ENCODE measurements at regions not wholly inside any gene's neighbourhood (a gene's known extent, or its start where the extent isn't known, plus 50 kb on each side); places are given as distances from the start of the nearest gene placed in this dataset.

DNA sequence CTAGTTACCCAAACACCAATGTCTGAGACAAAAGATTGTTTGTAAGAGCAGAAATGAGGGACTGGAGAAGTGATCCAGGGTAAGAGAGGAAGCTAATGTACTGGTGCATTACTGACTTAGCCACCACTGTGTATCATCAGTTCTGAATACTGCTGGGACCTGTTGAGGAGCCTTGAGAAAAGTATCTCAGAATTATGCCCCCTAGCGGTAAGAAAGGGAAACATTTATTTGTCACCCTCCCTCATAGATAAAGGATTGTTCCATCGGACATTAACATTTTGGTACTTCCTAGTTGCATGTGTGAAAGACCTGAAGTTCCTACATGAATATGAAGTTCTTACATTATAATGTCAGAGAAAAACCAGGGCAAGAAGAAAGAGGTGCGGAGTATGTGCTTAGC, 612.5 kb downstream of the FSCB start:
- no peak overlapping the region for H3K4me3 ChIP-seq (ENCODE audit: low read length)
- no peaks in the 10 kb centered on the region for H3K4me1 ChIP-seq (ENCODE audit: insufficient read depth, low read length)
- H3K27me3 ChIP-seq (ENCODE audit: insufficient read depth, low read length): no peaks in the 10 kb centered on the region
- no peak overlapping the region for H2AFZ ChIP-seq (ENCODE audit: low read depth, low read length)
- no peaks in the 10 kb centered on the region for H3K36me3 ChIP-seq (ENCODE audit: insufficient read depth, low read length)
- no peaks in the 10 kb centered on the region for H3K9me3 ChIP-seq (ENCODE audit: low read length)

GRCh38 chr14:43887523-43887922, 619.6 kb downstream of the FSCB start:
- Histone ChIP-seq H3K4me3 (ENCODE audit: low read length) (no peak overlapping the region), H3K9me3 (ENCODE audit: low read length) (no peaks in the 10 kb centered on the region), H2AFZ (ENCODE audit: low read depth, low read length) (no peak overlapping the region), H3K36me3 (ENCODE audit: insufficient read depth, low read length) (no peaks in the 10 kb centered on the region), H3K27me3 (ENCODE audit: insufficient read depth, low read length) (no peaks in the 10 kb centered on the region), H3K4me1 (ENCODE audit: insufficient read depth, low read length) (no peaks in the 10 kb centered on the region)

DNA sequence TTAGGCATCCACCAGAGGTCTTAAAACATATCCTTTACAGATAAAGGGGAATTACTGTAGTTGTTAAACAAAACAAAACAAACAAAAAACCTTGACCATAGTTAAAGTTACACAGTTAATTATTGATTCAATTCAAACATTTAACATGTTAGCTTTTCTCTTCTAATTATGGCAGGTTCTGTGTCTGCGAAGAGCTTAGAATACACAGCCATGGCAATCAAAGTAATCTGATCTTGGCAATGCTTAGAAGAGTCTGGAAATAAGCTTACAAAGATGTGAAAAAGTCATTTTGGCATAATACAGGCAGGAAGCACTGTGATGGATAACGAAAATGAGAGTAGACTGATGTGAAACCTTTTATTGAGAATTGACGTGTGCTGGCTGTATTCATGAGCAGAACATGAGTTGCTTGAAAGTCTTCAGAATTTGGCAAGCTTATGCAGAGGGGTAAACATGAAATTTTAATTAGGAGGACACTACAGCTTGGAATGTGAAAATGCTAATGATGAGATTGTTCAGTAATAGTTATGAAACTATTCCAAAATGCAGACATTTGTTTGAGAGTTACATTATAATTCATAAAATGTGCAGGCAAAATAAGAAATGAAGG, 629.6 kb downstream of the FSCB start:
- no peaks in the 10 kb centered on the region for H3K4me1 ChIP-seq (ENCODE audit: insufficient read depth, low read length)
- no peaks in the 10 kb centered on the region for H3K9me3 ChIP-seq (ENCODE audit: low read length)
- H3K4me3 ChIP-seq (ENCODE audit: low read length): no peak overlapping the region
- no peak overlapping the region for H2AFZ ChIP-seq (ENCODE audit: low read depth, low read length)
- no peaks in the 10 kb centered on the region for H3K36me3 ChIP-seq (ENCODE audit: insufficient read depth, low read length)
- no peaks in the 10 kb centered on the region for H3K27me3 ChIP-seq (ENCODE audit: insufficient read depth, low read length)

- no peaks in the 10 kb centered on the region for H3K4me1 ChIP-seq (ENCODE audit: insufficient read depth, low read length)
- no peaks in the 10 kb centered on the region for H3K36me3 ChIP-seq (ENCODE audit: insufficient read depth, low read length)
Observed at GRCh38 chr14:43872752-43873655, 634.1 kb downstream of the FSCB start.

GRCh38 chr14:43872222-43872621, 634.9 kb downstream of the FSCB start:
- Histone ChIP-seq H3K27me3 (ENCODE audit: insufficient read depth, low read length) (no peaks in the 10 kb centered on the region), H2AFZ (ENCODE audit: low read depth, low read length) (no peak overlapping the region), H3K9me3 (ENCODE audit: low read length) (no peaks in the 10 kb centered on the region), H3K4me3 (ENCODE audit: low read length) (no peak overlapping the region), H3K36me3 (ENCODE audit: insufficient read depth, low read length) (no peaks in the 10 kb centered on the region), H3K4me1 (ENCODE audit: insufficient read depth, low read length) (no peaks in the 10 kb centered on the region)

More at GRCh38 chr14:43872752-43873655, 634.1 kb downstream of the FSCB start:
- H3K27me3 ChIP-seq (ENCODE audit: insufficient read depth, low read length): no peaks in the 10 kb centered on the region
- H3K4me3 ChIP-seq (ENCODE audit: low read length): no peak overlapping the region
- H3K9me3 ChIP-seq (ENCODE audit: low read length): no peaks in the 10 kb centered on the region
- H2AFZ ChIP-seq (ENCODE audit: low read depth, low read length): no peak overlapping the region

- no peak overlapping the region for H3K4me3 ChIP-seq (ENCODE audit: low read length)
- H3K36me3 ChIP-seq (ENCODE audit: insufficient read depth, low read length): no peaks in the 10 kb centered on the region
- H3K4me1 ChIP-seq (ENCODE audit: insufficient read depth, low read length): no peaks in the 10 kb centered on the region
- H2AFZ ChIP-seq (ENCODE audit: low read depth, low read length): no peak overlapping the region
- no peaks in the 10 kb centered on the region for H3K9me3 ChIP-seq (ENCODE audit: low read length)
- H3K27me3 ChIP-seq (ENCODE audit: insufficient read depth, low read length): no peaks in the 10 kb centered on the region
Observed at GRCh38 chr14:43858981-43859380, 648.1 kb downstream of the FSCB start.

DNA sequence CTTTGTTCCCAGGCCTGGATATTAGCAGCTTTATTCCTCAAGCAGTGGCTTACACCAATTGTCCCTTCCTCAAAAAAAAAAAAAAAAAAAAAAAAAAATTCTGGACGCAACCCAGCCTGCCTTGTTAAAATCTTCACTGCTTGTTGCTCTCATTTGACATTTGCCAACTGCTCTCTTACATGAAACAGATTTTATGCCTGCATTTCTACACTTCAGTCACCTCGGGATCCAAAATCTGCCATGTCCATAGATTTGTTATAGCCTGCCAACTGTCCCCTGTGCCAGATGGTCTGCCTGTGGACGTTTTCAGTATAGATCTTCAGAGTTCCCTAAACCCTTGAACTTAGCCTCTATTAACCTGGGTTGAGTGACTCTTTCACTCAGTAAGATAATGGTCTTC, 651.5 kb downstream of the FSCB start:
- no peaks in the 10 kb centered on the region for H3K9me3 ChIP-seq (ENCODE audit: low read length)
- H3K4me1 ChIP-seq (ENCODE audit: insufficient read depth, low read length): no peaks in the 10 kb centered on the region
- H2AFZ ChIP-seq (ENCODE audit: low read depth, low read length): no peak overlapping the region
- no peaks in the 10 kb centered on the region for H3K36me3 ChIP-seq (ENCODE audit: insufficient read depth, low read length)
- no peaks in the 10 kb centered on the region for H3K27me3 ChIP-seq (ENCODE audit: insufficient read depth, low read length)
- H3K4me3 ChIP-seq (ENCODE audit: low read length): no peak overlapping the region

- Histone ChIP-seq H3K9me3 (ENCODE audit: low read length) (no peaks in the 10 kb centered on the region), H3K27me3 (ENCODE audit: insufficient read depth, low read length) (no peaks in the 10 kb centered on the region), H3K4me1 (ENCODE audit: insufficient read depth, low read length) (no peaks in the 10 kb centered on the region), H2AFZ (ENCODE audit: low read depth, low read length) (no peak overlapping the region), H3K36me3 (ENCODE audit: insufficient read depth, low read length) (no peaks in the 10 kb centered on the region), H3K4me3 (ENCODE audit: low read length) (no peak overlapping the region)
Observed at GRCh38 chr14:43853541-43853940, 653.5 kb downstream of the FSCB start.

GRCh38 chr14:43803076-43803689, 703.9 kb downstream of the FSCB start:
- no peaks in the 10 kb centered on the region for H3K27me3 ChIP-seq (ENCODE audit: insufficient read depth, low read length)
- H2AFZ ChIP-seq (ENCODE audit: low read depth, low read length): no peak overlapping the region
- no peaks in the 10 kb centered on the region for H3K9me3 ChIP-seq (ENCODE audit: low read length)
- no peak overlapping the region for H3K4me3 ChIP-seq (ENCODE audit: low read length)
- H3K4me1 ChIP-seq (ENCODE audit: insufficient read depth, low read length): no peaks in the 10 kb centered on the region
- H3K36me3 ChIP-seq (ENCODE audit: insufficient read depth, low read length): no peaks in the 10 kb centered on the region

DNA sequence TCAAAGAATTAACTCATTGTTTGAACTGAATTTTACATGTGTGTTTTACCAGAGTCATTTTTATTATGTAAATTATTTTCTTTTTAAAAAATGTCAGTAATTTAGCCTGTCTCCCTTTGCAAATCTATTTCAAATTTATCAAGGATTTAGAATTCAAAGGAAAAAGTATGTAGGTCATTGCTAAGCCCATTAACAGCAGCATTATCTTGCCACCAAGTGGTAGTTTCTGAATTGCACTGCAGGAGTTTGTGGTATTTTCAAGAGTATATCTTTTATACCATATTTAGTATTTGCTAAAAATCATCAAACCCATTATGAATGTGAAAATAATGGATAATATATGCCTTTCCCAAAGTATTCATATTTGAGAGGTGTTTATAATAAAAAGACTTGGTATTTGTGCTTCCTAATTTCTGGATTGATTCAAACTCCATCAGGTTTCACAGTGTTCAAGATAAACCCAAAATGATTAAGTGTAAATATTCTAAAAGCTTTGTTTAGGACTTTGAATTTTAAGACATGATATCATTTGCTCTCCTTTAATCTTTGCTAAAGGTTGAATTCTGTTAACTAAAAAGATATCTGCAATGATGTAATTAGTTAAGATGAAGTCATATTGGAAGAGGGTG, 711.4 kb downstream of the FSCB start:
- H3K4me1 ChIP-seq (ENCODE audit: insufficient read depth, low read length): no peaks in the 10 kb centered on the region
- H3K27me3 ChIP-seq (ENCODE audit: insufficient read depth, low read length): no peaks in the 10 kb centered on the region
- no peaks in the 10 kb centered on the region for H3K9me3 ChIP-seq (ENCODE audit: low read length)
- no peak overlapping the region for H2AFZ ChIP-seq (ENCODE audit: low read depth, low read length)
- no peak overlapping the region for H3K4me3 ChIP-seq (ENCODE audit: low read length)
- no peaks in the 10 kb centered on the region for H3K36me3 ChIP-seq (ENCODE audit: insufficient read depth, low read length)

DNA sequence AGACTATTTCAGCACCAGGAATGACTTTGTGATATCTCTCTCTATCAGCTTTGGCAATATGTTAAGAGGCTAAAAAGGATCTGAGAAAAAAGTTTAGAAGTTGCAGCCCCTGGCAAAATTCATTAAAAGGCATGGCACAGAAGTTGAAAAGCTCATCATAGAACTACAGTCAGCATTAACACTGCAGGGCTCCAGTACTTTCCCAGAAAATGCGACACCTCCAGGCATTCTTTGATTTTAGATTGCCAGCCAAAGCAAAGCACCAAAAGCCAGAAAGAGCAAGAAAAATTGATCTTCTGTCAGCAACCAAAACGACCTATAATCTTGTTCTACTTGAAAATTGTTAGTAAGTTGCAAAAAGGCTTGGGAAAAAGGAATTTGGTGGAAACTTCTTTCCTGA, 713.5 kb downstream of the FSCB start:
- H3K36me3 ChIP-seq (ENCODE audit: insufficient read depth, low read length): no peaks in the 10 kb centered on the region
- no peak overlapping the region for H2AFZ ChIP-seq (ENCODE audit: low read depth, low read length)
- H3K4me3 ChIP-seq (ENCODE audit: low read length): no peak overlapping the region
- H3K4me1 ChIP-seq (ENCODE audit: insufficient read depth, low read length): no peaks in the 10 kb centered on the region
- H3K27me3 ChIP-seq (ENCODE audit: insufficient read depth, low read length): no peaks in the 10 kb centered on the region
- H3K9me3 ChIP-seq (ENCODE audit: low read length): no peaks in the 10 kb centered on the region

DNA sequence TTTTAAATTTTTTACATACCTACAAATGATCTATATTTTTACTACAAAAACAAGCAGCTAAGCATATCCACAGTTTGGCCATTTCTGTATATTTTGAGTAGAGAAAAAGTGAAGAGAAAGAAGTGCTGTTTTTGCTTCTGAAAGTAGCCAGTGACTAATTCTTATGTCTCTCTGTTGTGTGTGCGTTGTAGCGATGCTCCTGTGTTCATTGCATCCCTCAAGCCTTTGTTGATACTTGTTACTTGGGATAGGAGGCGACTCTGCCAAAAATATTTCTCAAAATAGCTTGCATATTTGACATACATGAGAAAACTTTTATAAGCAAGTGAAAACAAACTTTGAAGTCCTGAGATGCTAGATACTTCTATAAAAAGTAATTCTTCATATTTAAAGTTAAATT, 714.1 kb downstream of the FSCB start:
- Histone ChIP-seq H3K36me3 (ENCODE audit: insufficient read depth, low read length) (no peaks in the 10 kb centered on the region), H3K4me1 (ENCODE audit: insufficient read depth, low read length) (no peaks in the 10 kb centered on the region), H2AFZ (ENCODE audit: low read depth, low read length) (no peak overlapping the region), H3K9me3 (ENCODE audit: low read length) (no peaks in the 10 kb centered on the region), H3K4me3 (ENCODE audit: low read length) (no peak overlapping the region), H3K27me3 (ENCODE audit: insufficient read depth, low read length) (no peaks in the 10 kb centered on the region)

DNA sequence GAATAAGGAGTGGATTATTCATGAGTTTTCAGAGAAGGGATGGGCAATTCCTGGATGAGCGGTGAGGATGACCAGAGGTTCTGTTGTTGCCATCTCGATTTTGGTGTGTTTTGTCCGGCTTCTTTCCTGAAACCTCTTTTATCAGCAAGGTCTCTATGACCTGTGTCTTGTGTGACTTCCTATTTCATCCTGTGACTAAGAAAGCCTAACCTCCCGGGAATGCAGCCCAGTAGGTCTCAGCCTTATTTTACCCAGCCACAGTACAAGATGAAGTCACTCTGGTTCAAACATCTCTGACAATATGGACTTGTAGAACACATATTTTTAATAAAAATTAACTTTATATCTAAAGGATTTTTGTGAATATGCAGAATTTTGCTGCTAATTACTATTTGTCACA, 716.4 kb downstream of the FSCB start:
- Histone ChIP-seq H3K4me1 (ENCODE audit: insufficient read depth, low read length) (no peaks in the 10 kb centered on the region), H3K4me3 (ENCODE audit: low read length) (no peak overlapping the region), H2AFZ (ENCODE audit: low read depth, low read length) (no peak overlapping the region), H3K27me3 (ENCODE audit: insufficient read depth, low read length) (no peaks in the 10 kb centered on the region), H3K9me3 (ENCODE audit: low read length) (no peaks in the 10 kb centered on the region), H3K36me3 (ENCODE audit: insufficient read depth, low read length) (no peaks in the 10 kb centered on the region)

Measured in neuron (in vitro differentiated cells).